NCI-H2029 (cell line): ENCODE measurements at regions not wholly inside any gene's neighbourhood (a gene's known extent, or its start where the extent isn't known, plus 50 kb on each side); places are given as distances from the start of the nearest gene placed in this dataset.
A peak's percentile ranks its signal among the peaks of the same experiment; 100 is the strongest.

Source experiments
- DNase-seq: peaks from one replicate; lab custom pipeline; 2025; lab: John Stamatoyannopoulos, UW

GRCh38 chr1:229111703-229112319, 159.1 kb upstream of the RAB4A start:
- no peak for DNase-seq

- DNase-seq, result no peak
Observed at GRCh38 chr1:229112832-229113548, 157.9 kb upstream of the RAB4A start.

GRCh38 chr1:229114315-229114714, 156.6 kb upstream of the RAB4A start:
- DNase-seq, result peak; percentile 16

- DNase-seq, result no peak
Observed at GRCh38 chr1:229114850-229115365, 156.0 kb upstream of the RAB4A start.

- no peak for DNase-seq
Observed at GRCh38 chr1:229116114-229116513, 154.8 kb upstream of the RAB4A start.

- peak; percentile 56 for DNase-seq
Observed at GRCh38 chr1:229117664-229118300, 153.1 kb upstream of the RAB4A start.

GRCh38 chr1:229118477-229119061, 152.3 kb upstream of the RAB4A start:
- DNase-seq, result no peak

- DNase-seq, result no peak
Observed at GRCh38 chr1:229119161-229119560, 151.8 kb upstream of the RAB4A start.

GRCh38 chr1:229119876-229120275, 151.0 kb upstream of the RAB4A start:
- no peak for DNase-seq

GRCh38 chr1:229121845-229122436, 149.0 kb upstream of the RAB4A start:
- no peak for DNase-seq

GRCh38 chr1:229122606-229123005, 148.3 kb upstream of the RAB4A start:
- no peak for DNase-seq

- no peak for DNase-seq
Observed at GRCh38 chr1:229124116-229124515, 146.8 kb upstream of the RAB4A start.

GRCh38 chr1:229124520-229125124, 146.3 kb upstream of the RAB4A start:
- no peak for DNase-seq

GRCh38 chr1:229127301-229127700, 143.6 kb upstream of the RAB4A start:
- DNase-seq, result no peak

- DNase-seq, result no peak
Observed at GRCh38 chr1:229128066-229128608, 142.8 kb upstream of the RAB4A start.

GRCh38 chr1:229129301-229130027, 141.4 kb upstream of the RAB4A start:
- DNase-seq, result no peak

- no peak for DNase-seq
Observed at GRCh38 chr1:229130028-229130668, 140.8 kb upstream of the RAB4A start.

- no peak for DNase-seq
Observed at GRCh38 chr1:229131243-229132105, 139.4 kb upstream of the RAB4A start.

- DNase-seq, result no peak
Observed at GRCh38 chr1:229132106-229132443, 138.8 kb upstream of the RAB4A start.

- DNase-seq, result no peak
Observed at GRCh38 chr1:229132706-229133105, 138.2 kb upstream of the RAB4A start.
